ENCODE measurements at regions not wholly inside any gene's neighbourhood (a gene's known extent, or its start where the extent isn't known, plus 50 kb on each side); places are given as distances from the start of the nearest gene placed in this dataset.
"Not testable (repeated sequence)": the region's sequence is repeated elsewhere in the genome, so short reads cannot be mapped to it uniquely, and the experiment has no call there.

- DNase-seq, result no peak
Observed at GRCh38 chr3:134106580-134106979, 76.9 kb upstream of the SLCO2A1 start.

GRCh38 chr3:134105876-134106556 is 76.3 kb upstream of the SLCO2A1 start:
- DNase-seq, result no peak

- DNase-seq, result no peak
Observed at GRCh38 chr3:134104031-134104430, 74.3 kb upstream of the SLCO2A1 start.

GRCh38 chr3:134103470-134103869 is 73.7 kb upstream of the SLCO2A1 start:
- DNase-seq, result no peak

GRCh38 chr3:134102976-134103375 is 73.3 kb upstream of the SLCO2A1 start:
- DNase-seq, result no peak

GRCh38 chr3:134096214-134096613 is 66.5 kb upstream of the SLCO2A1 start:
- DNase-seq, result not testable (repeated sequence)

GRCh38 chr3:134095005-134095404 is 65.3 kb upstream of the SLCO2A1 start:
- DNase-seq, result peak; percentile 18

- no peak for DNase-seq
Observed at GRCh38 chr3:134094491-134094890, 64.8 kb upstream of the SLCO2A1 start.

- peak; percentile 15 for DNase-seq
Observed at GRCh38 chr3:134093956-134094355, 64.2 kb upstream of the SLCO2A1 start.

GRCh38 chr3:134092208-134092701 is 62.5 kb upstream of the SLCO2A1 start:
- peak; percentile 92 for DNase-seq

GRCh38 chr3:134090031-134090430 is 60.3 kb upstream of the SLCO2A1 start:
- DNase-seq, result no peak

GRCh38 chr3:134087060-134087974 is 57.6 kb upstream of the SLCO2A1 start:
- peak; percentile 22 for DNase-seq

- DNase-seq, result peak; percentile 26
Observed at GRCh38 chr3:134086616-134087015, 56.9 kb upstream of the SLCO2A1 start.

GRCh38 chr3:134085034-134085775 is 55.5 kb upstream of the SLCO2A1 start:
- peak; percentile 52 for DNase-seq

- DNase-seq, result peak; percentile 65
Observed at GRCh38 chr3:134084242-134084950, 54.7 kb upstream of the SLCO2A1 start.

- DNase-seq, result peak; percentile 41
Observed at GRCh38 chr3:134083626-134084241, 54.0 kb upstream of the SLCO2A1 start.

- no peak for DNase-seq
Observed at GRCh38 chr3:134083008-134083407, 53.3 kb upstream of the SLCO2A1 start.

GRCh38 chr3:134082582-134082981 is 52.9 kb upstream of the SLCO2A1 start:
- peak; percentile 14 for DNase-seq

- DNase-seq, result peak; percentile 29
Observed at GRCh38 chr3:134081211-134081610, 51.5 kb upstream of the SLCO2A1 start.

- DNase-seq, result no peak
Observed at GRCh38 chr3:134080761-134081160, 51.0 kb upstream of the SLCO2A1 start.

- no peak for DNase-seq
Observed at GRCh38 chr3:134079761-134080160, 50.0 kb upstream of the SLCO2A1 start.
